ENCODE measurements at regions not wholly inside any gene's neighbourhood (a gene's known extent, or its start where the extent isn't known, plus 50 kb on each side); places are given as distances from the start of the nearest gene placed in this dataset.

- intact Hi-C loops (cut with micrococcal nuclease; ENCODE audit: unreplicated experiment) (no loop called here), in situ Hi-C loops (cut with HindIII; ENCODE audit: low pct_unique_long_range_greater_than_20kb, low sequenced_read_pairs) (no loop called here)
- H3K4me1 ChIP-seq (ENCODE audit: control insufficient read depth, insufficient read depth, low read length), result no peaks in the 10 kb centered on the region
- CTCF ChIA-PET, result no interaction called here
- ATAC-seq (no peak), DNase-seq (ENCODE audit: low read depth, low spot score) (no peak)
- no peaks in the 10 kb centered on the region for H3K9me3 ChIP-seq (ENCODE audit: control insufficient read depth, insufficient read depth, low read depth, low read length)
- TF ChIP-seq, protein P1, sequence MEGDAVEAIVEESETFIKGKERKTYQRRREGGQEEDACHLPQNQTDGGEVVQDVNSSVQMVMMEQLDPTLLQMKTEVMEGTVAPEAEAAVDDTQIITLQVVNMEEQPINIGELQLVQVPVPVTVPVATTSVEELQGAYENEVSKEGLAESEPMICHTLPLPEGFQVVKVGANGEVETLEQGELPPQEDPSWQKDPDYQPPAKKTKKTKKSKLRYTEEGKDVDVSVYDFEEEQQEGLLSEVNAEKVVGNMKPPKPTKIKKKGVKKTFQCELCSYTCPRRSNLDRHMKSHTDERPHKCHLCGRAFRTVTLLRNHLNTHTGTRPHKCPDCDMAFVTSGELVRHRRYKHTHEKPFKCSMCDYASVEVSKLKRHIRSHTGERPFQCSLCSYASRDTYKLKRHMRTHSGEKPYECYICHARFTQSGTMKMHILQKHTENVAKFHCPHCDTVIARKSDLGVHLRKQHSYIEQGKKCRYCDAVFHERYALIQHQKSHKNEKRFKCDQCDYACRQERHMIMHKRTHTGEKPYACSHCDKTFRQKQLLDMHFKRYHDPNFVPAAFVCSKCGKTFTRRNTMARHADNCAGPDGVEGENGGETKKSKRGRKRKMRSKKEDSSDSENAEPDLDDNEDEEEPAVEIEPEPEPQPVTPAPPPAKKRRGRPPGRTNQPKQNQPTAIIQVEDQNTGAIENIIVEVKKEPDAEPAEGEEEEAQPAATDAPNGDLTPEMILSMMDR (IDR thresholded peaks at IDR 0.05), result no peak
- TF ChIP-seq REST (IDR thresholded peaks at IDR 0.05; ENCODE audit: insufficient read depth in 1 of 2, low read depth in 2 of 2, low read length in 1 of 2) (no peak), TCF7L2 (IDR thresholded peaks at IDR 0.05; ENCODE audit: low read depth, low read length) (no peak), POLR2AphosphoS5 (IDR thresholded peaks at IDR 0.05; ENCODE audit: low read depth, low read length) (no peak), SIN3A (IDR thresholded peaks at IDR 0.05; ENCODE audit: borderline replicate concordance, insufficient read depth, low read depth, low read length) (no peak)
- no peak overlapping the region for H3K4me3 ChIP-seq (ENCODE audit: low read depth in 2 of 2, low read length in 2 of 2)
- H3K36me3 ChIP-seq (ENCODE audit: control insufficient read depth, insufficient read depth, low read length), result no peaks in the 10 kb centered on the region
- H3K27ac ChIP-seq (ENCODE audit: low read length), result no peak overlapping the region
- POLR2A ChIA-PET, result no interaction called here
- no peaks in the 10 kb centered on the region for H3K27me3 ChIP-seq (ENCODE audit: control insufficient read depth, insufficient read depth, low read length)
- no TSS peak for BruUV-seq (replicated peaks)
Observed at GRCh38 chr18:71327850-71328249, 1039.0 kb downstream of the SOCS6 start.

DNA sequence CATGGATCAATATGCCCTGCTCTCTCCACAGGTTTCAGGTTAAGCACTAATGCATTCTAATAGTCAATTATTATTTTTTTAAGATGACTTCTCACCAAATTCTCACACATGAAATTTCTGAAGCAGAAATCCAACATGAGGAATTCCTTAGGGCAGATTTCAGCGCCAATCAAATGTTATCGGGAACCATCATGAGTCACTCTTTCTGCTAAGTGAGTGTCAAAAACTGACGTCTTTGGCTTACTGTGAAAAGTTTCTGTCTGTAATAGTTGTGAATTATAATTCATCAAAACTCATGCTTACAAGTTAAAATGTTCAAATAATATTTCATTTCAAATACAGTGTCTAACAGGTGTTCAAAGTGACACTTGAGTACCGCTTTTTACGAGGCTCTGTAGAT, 1038.6 kb downstream of the SOCS6 start:
- TF ChIP-seq, protein P1 (IDR thresholded peaks at IDR 0.05), result no peak
- no peak for TF ChIP-seq TCF7L2 (IDR thresholded peaks at IDR 0.05; ENCODE audit: low read depth, low read length)
- no peak for TF ChIP-seq POLR2AphosphoS5 (IDR thresholded peaks at IDR 0.05; ENCODE audit: low read depth, low read length)
- no peak for TF ChIP-seq REST (IDR thresholded peaks at IDR 0.05; ENCODE audit: insufficient read depth in 1 of 2, low read depth in 2 of 2, low read length in 1 of 2)
- TF ChIP-seq SIN3A (IDR thresholded peaks at IDR 0.05; ENCODE audit: borderline replicate concordance, insufficient read depth, low read depth, low read length), result no peak
- H3K4me1 ChIP-seq (ENCODE audit: control insufficient read depth, insufficient read depth, low read length), result no peaks in the 10 kb centered on the region
- H3K27ac ChIP-seq (ENCODE audit: low read length), result no peak overlapping the region
- CTCF ChIA-PET, result no interaction called here
- ATAC-seq (no peak), DNase-seq (ENCODE audit: low read depth, low spot score) (no peak)
- intact Hi-C loops (cut with micrococcal nuclease; ENCODE audit: unreplicated experiment) (no loop called here), in situ Hi-C loops (cut with HindIII; ENCODE audit: low pct_unique_long_range_greater_than_20kb, low sequenced_read_pairs) (no loop called here)
- POLR2A ChIA-PET, result no interaction called here
- H3K9me3 ChIP-seq (ENCODE audit: control insufficient read depth, insufficient read depth, low read depth, low read length), result no peaks in the 10 kb centered on the region
- no peaks in the 10 kb centered on the region for H3K27me3 ChIP-seq (ENCODE audit: control insufficient read depth, insufficient read depth, low read length)
- H3K36me3 ChIP-seq (ENCODE audit: control insufficient read depth, insufficient read depth, low read length), result no peaks in the 10 kb centered on the region
- H3K4me3 ChIP-seq (ENCODE audit: low read depth in 2 of 2, low read length in 2 of 2), result no peak overlapping the region
- no TSS peak for BruUV-seq (replicated peaks)
